ENCODE measurements at regions not wholly inside any gene's neighbourhood (a gene's known extent, or its start where the extent isn't known, plus 50 kb on each side); places are given as distances from the start of the nearest gene placed in this dataset.

GRCh38 chr2:12278217-12278750 lies 438.5 kb upstream of the TRIB2 start:
- TF ChIP-seq CTCF (IDR thresholded peaks at IDR 0.05) (no peak), POLR2A (IDR thresholded peaks at IDR 0.05) (no peak)
